GM21723 (cell line): ENCODE measurements at regions not wholly inside any gene's neighbourhood (a gene's known extent, or its start where the extent isn't known, plus 50 kb on each side); places are given as distances from the start of the nearest gene placed in this dataset.
"Not testable (repeated sequence)": the region's sequence is repeated elsewhere in the genome, so short reads cannot be mapped to it uniquely, and the experiment has no call there.

Experiments used
- ATAC-seq: cut with Tn5 transposase; IDR thresholded peaks from one replicate; pipeline ENCODE4 v1.9.1; 2021; ENCODE audit warnings: mild to moderate bottlenecking, moderate library complexity; ENCODE audit not compliant: unreplicated experiment

GRCh38 chr14:105581551-105582341 is 55.4 kb downstream of the TMEM121 start:
- peak; percentile 54 for ATAC-seq

DNA sequence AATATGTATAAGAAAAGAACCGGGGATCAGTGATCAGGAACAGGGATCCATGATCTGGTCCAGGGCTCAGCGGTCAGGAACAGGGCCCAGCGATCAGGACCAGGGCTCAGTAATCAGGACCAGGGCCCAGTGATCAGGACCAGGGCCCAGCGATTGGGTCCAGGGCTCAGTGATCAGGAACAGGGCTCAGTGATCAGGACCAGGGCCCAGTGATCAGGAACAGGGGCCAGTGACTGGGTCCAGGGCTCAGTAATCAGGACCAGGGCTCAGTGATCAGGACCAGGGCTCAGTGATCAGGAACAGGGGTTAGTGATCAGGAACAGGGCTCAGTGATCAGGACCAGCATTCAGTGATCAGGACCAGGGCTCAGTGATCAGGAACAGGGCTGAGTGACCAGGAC is 56.3 kb downstream of the TMEM121 start:
- ATAC-seq: no peak

- ATAC-seq: not testable (repeated sequence)
These were observed 57.5 kb downstream of the TMEM121 start for GRCh38 chr14:105583914-105584313.

DNA sequence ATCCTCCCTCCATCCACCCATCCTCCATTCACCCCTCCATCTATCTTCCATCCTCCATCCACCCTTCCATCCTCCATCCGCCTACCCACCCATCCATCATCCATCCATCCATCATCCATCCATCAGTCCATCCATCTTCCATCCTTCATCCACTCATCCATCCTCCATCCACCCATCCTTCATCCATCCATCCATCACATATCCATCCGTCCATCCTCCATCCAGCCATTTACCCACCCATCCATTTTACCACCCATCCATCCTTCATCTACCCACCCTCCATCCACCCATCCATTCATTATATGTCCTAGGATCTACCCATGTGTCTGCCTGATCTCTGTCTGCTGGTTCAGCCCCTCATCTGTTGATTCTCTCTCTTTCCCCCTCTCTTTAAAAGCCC is 58.9 kb downstream of the TMEM121 start:
- not testable (repeated sequence) for ATAC-seq

- ATAC-seq: not testable (repeated sequence)
These were observed 59.3 kb downstream of the TMEM121 start for GRCh38 chr14:105585722-105586121.

DNA sequence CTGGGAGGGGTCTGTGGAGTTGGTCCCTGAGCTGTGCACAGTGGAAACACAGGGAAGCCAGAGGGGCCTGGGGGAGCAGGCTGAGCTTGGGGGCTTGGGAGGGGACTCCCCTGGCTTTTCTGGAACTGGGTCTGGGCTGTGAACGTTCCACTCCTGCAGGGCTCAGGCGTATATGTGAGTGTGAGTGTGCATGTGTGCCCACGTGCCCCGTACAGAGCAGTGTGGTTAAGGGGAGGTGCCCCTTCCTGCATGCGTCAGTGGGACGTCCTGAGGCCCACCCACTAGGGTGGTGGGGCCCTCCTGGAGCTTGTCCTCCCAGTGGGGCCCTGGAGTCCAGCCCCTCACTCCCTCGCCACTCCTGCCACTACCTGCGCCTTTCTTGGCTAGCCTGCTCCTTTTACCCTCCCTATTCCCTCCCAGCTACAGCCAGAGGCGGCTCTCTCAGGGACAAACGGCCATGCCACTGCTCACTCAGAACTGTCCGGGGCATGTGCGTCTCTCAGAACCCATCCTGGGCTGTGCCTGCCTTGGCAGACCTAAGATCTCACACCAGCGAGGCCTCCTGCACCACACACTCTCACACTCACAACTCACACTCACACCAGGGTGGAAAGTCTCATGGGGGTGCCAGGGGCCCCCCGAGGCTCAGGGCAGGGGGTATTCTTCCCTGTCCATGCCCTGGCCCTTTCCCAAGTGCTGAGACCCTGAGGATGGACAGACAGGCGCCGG is 59.9 kb downstream of the TMEM121 start:
- not testable (repeated sequence) for ATAC-seq

DNA sequence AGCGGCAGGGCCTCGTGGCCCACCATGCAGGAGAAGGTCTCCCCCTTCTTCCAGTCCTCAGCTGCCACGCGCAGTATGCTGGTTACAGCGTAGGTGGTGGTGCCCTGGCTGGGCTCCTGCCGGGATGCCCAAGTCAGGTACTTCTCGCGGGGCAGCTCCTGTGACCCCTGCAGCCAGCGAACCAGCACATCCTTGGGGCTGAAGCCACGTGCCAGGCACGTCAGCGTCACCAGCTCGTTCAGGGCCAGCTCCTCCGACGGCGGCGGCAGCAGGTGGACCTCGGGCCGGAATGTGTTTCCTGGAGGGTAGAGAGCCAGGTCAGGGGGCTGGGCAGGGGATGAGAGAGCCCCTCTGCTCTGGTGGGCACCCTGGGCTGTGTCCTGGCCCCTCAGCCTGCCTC is 60.7 kb downstream of the TMEM121 start:
- not testable (repeated sequence) for ATAC-seq

GRCh38 chr14:105587482-105588235 is 61.3 kb downstream of the TMEM121 start:
- ATAC-seq: not testable (repeated sequence)

GRCh38 chr14:105588236-105588860 is 62.0 kb downstream of the TMEM121 start:
- ATAC-seq: no peak

- no peak for ATAC-seq
These were observed 63.0 kb downstream of the TMEM121 start for GRCh38 chr14:105589161-105589925.

DNA sequence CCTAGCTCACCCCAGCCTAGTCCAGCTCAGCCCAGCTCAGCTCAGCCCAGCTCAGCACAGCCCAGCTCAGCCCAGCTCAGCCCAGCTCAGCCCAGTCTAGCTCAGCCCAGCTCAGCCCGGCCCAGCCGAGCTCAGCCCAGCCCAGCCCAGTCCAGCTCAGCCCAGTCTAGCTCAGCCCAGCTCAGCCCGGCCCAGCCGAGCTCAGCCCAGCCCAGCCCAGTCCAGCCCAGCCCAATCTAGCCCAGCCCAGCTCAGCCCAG is 63.5 kb downstream of the TMEM121 start:
- not testable (repeated sequence) for ATAC-seq

GRCh38 chr14:105591052-105591451 is 64.7 kb downstream of the TMEM121 start:
- ATAC-seq: no peak

DNA sequence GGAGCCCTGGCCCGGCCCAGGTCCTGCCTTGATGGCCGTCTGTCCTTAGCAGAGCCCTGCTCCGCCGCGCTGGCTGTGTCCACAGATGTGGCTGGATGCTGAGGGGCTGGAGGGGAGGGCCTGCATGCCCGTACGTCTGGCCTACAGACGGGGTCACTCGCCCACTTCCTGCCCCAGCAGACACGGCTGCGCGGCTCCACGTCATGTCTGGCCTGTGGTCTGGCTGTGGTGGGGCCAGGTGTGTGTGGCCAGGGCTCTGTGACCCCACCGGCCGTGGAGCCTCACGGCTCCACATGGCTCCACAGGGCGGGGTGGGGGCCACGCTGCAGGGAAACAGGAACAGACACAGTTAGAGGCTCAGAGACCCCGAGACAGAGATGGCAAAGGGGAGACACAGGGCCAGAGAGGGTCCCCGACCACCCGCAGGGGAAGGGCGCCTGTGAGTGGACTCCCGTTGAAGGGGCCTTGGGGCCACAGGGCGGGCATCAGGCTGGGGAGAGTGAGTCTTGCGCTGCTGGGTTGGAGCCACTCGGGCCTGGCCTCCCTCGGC is 65.5 kb downstream of the TMEM121 start:
- ATAC-seq: not testable (repeated sequence)

DNA sequence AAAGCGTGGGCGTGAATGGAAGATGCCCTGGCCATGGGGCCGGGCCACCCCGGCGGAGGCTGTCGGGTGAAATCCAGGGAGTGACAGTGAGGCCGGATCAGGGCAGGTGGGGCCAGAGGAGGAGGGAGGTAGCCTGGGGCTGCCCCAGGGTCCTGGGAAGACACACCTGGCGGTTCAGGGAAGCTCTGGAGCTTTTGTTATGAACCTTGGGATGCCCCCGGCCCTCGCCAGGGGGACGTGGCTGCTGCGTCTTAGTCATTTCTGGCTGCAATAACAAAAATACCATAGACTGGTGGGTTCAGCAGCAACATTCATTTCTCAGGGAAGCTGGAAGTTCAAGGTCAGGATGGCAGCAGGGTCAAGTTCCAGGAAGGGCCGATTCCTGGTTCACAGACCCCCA is 66.3 kb downstream of the TMEM121 start:
- not testable (repeated sequence) for ATAC-seq

- ATAC-seq: not testable (repeated sequence)
These were observed 69.0 kb downstream of the TMEM121 start for GRCh38 chr14:105595346-105595745.

GRCh38 chr14:105596374-105596773 is 70.0 kb downstream of the TMEM121 start:
- not testable (repeated sequence) for ATAC-seq

GRCh38 chr14:105598040-105598763 is 71.8 kb downstream of the TMEM121 start:
- not testable (repeated sequence) for ATAC-seq

DNA sequence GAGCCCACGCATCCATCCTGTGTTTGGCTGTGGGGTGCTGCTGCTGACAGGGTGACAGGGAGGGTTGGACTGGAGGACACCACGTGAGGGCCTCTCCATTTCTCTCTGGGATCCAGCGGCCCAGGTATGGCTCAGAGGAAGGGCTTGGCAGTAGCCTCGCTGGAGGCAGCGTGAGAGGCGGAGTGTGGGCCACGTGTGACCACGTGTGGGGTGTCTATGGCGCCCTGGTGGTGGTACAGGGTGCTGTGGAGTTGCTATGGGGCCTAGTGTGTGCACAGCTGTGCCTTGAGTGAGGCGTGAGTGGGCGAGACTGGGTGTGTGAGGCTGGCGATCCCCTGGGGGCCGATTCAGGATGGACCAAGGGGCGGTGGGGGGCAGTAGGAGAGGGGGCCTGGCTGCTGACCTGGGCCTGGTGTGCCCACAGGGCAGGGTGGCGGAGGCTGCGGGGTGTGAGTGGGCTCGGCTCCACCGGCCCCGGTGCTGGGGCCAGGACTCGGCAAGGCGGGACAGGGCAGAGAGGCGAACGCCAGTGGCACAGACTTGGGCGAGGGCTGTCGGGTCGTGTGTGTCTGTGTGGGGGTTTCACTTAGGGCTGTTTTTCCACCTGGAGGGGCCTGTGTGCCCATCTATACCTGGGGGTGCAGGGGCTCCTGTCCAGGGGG is 72.7 kb downstream of the TMEM121 start:
- not testable (repeated sequence) for ATAC-seq
